HG03469 (cell line): ENCODE measurements at regions not wholly inside any gene's neighbourhood (a gene's known extent, or its start where the extent isn't known, plus 50 kb on each side); places are given as distances from the start of the nearest gene placed in this dataset.

Source experiments
- ATAC-seq: cut with Tn5 transposase; IDR thresholded peaks from one replicate; pipeline ENCODE4 v1.9.1; 2021; ENCODE audit warnings: mild to moderate bottlenecking, moderate library complexity, moderate number of reproducible peaks; ENCODE audit not compliant: unreplicated experiment

- no peak for ATAC-seq
These were observed 381.5 kb upstream of the ETAA1 start for GRCh38 chr2:67015681-67016080.

- ATAC-seq: no peak
These were observed 378.8 kb upstream of the ETAA1 start for GRCh38 chr2:67018301-67018700.

GRCh38 chr2:67032076-67032475 is 365.1 kb upstream of the ETAA1 start:
- ATAC-seq: no peak

- ATAC-seq: no peak
These were observed 360.7 kb upstream of the ETAA1 start for GRCh38 chr2:67036444-67036843.

- no peak for ATAC-seq
These were observed 359.5 kb upstream of the ETAA1 start for GRCh38 chr2:67037655-67038054.

GRCh38 chr2:67038195-67038594 is 358.9 kb upstream of the ETAA1 start:
- no peak for ATAC-seq

- no peak for ATAC-seq
These were observed 358.1 kb upstream of the ETAA1 start for GRCh38 chr2:67039058-67039457.

GRCh38 chr2:67039517-67040103 is 357.5 kb upstream of the ETAA1 start:
- no peak for ATAC-seq

GRCh38 chr2:67041051-67041450 is 356.1 kb upstream of the ETAA1 start:
- no peak for ATAC-seq

- no peak for ATAC-seq
These were observed 353.2 kb upstream of the ETAA1 start for GRCh38 chr2:67043781-67044478.

- no peak for ATAC-seq
These were observed 350.5 kb upstream of the ETAA1 start for GRCh38 chr2:67046591-67046990.

GRCh38 chr2:67048314-67048713 is 348.8 kb upstream of the ETAA1 start:
- no peak for ATAC-seq

- no peak for ATAC-seq
These were observed 346.5 kb upstream of the ETAA1 start for GRCh38 chr2:67050622-67051021.

- no peak for ATAC-seq
These were observed 342.4 kb upstream of the ETAA1 start for GRCh38 chr2:67054728-67055127.

GRCh38 chr2:67055387-67056304 is 341.5 kb upstream of the ETAA1 start:
- ATAC-seq: no peak

GRCh38 chr2:67057123-67057522 is 340.0 kb upstream of the ETAA1 start:
- no peak for ATAC-seq

- no peak for ATAC-seq
These were observed 339.0 kb upstream of the ETAA1 start for GRCh38 chr2:67057901-67058703.

GRCh38 chr2:67065046-67065445 is 332.1 kb upstream of the ETAA1 start:
- no peak for ATAC-seq

- no peak for ATAC-seq
These were observed 330.4 kb upstream of the ETAA1 start for GRCh38 chr2:67066782-67067181.

- no peak for ATAC-seq
These were observed 329.5 kb upstream of the ETAA1 start for GRCh38 chr2:67067656-67068055.

GRCh38 chr2:67070826-67071225 is 326.3 kb upstream of the ETAA1 start:
- no peak for ATAC-seq
